GM21381 (cell line): ENCODE measurements at regions not wholly inside any gene's neighbourhood (a gene's known extent, or its start where the extent isn't known, plus 50 kb on each side); places are given as distances from the start of the nearest gene placed in this dataset.
"Not testable (repeated sequence)": the region's sequence is repeated elsewhere in the genome, so short reads cannot be mapped to it uniquely, and the experiment has no call there.

Experiments used
- ATAC-seq: cut with Tn5 transposase; IDR thresholded peaks from one replicate; pipeline ENCODE4 v1.9.1; 2021; ENCODE audit warnings: mild to moderate bottlenecking, moderate library complexity; ENCODE audit not compliant: unreplicated experiment

GRCh38 chr14:25350021-25350420, 300.1 kb upstream of the STXBP6 start:
- no peak for ATAC-seq

GRCh38 chr14:25349269-25349668, 299.3 kb upstream of the STXBP6 start:
- ATAC-seq: no peak

GRCh38 chr14:25340882-25341281, 290.9 kb upstream of the STXBP6 start:
- ATAC-seq: no peak

GRCh38 chr14:25322784-25323183, 272.8 kb upstream of the STXBP6 start:
- ATAC-seq: no peak

- ATAC-seq: not testable (repeated sequence)
Observed at GRCh38 chr14:25316007-25316406, 266.1 kb upstream of the STXBP6 start.

- ATAC-seq: no peak
Observed at GRCh38 chr14:25308244-25308643, 258.3 kb upstream of the STXBP6 start.

GRCh38 chr14:25303934-25304333, 254.0 kb upstream of the STXBP6 start:
- no peak for ATAC-seq

GRCh38 chr14:25298238-25298637, 248.3 kb upstream of the STXBP6 start:
- no peak for ATAC-seq

GRCh38 chr14:25290154-25290553, 240.2 kb upstream of the STXBP6 start:
- ATAC-seq: not testable (repeated sequence)

- ATAC-seq: no peak
Observed at GRCh38 chr14:25274529-25274928, 224.6 kb upstream of the STXBP6 start.

- ATAC-seq: no peak
Observed at GRCh38 chr14:25267186-25267585, 217.2 kb upstream of the STXBP6 start.

GRCh38 chr14:25259470-25259869, 209.5 kb upstream of the STXBP6 start:
- no peak for ATAC-seq

GRCh38 chr14:25252793-25253192, 202.8 kb upstream of the STXBP6 start:
- ATAC-seq: no peak

GRCh38 chr14:25250516-25250915, 200.6 kb upstream of the STXBP6 start:
- ATAC-seq: no peak

- no peak for ATAC-seq
Observed at GRCh38 chr14:25247609-25248008, 197.7 kb upstream of the STXBP6 start.

GRCh38 chr14:25246751-25247150, 196.8 kb upstream of the STXBP6 start:
- ATAC-seq: no peak

GRCh38 chr14:25239170-25239569, 189.2 kb upstream of the STXBP6 start:
- no peak for ATAC-seq

GRCh38 chr14:25237845-25238244, 187.9 kb upstream of the STXBP6 start:
- no peak for ATAC-seq

- no peak for ATAC-seq
Observed at GRCh38 chr14:25233613-25234012, 183.7 kb upstream of the STXBP6 start.

GRCh38 chr14:25231004-25231403, 181.1 kb upstream of the STXBP6 start:
- ATAC-seq: no peak

GRCh38 chr14:25226214-25226613, 176.3 kb upstream of the STXBP6 start:
- ATAC-seq: no peak

- ATAC-seq: no peak
Observed at GRCh38 chr14:25222256-25222655, 172.3 kb upstream of the STXBP6 start.

GRCh38 chr14:25220514-25220913, 170.6 kb upstream of the STXBP6 start:
- ATAC-seq: no peak

GRCh38 chr14:25215607-25216006, 165.7 kb upstream of the STXBP6 start:
- no peak for ATAC-seq
